LNCAP (cell line): ENCODE measurements at regions not wholly inside any gene's neighbourhood (a gene's known extent, or its start where the extent isn't known, plus 50 kb on each side); places are given as distances from the start of the nearest gene placed in this dataset.

ENCODE experiments used
- CTCF ChIP-seq: fragments of 450-650 bp; IDR thresholded peaks from 2 replicates; pipeline ENCODE4 v1.5.1; 2017; ENCODE audit warnings: mild to moderate bottlenecking

- TF ChIP-seq CTCF = no peak
Measured at GRCh38 chr6:169341706-169342105, 88.1 kb upstream of the THBS2 start.

GRCh38 chr6:169341065-169341464 is 87.4 kb upstream of the THBS2 start:
- no peak for TF ChIP-seq CTCF

- TF ChIP-seq CTCF = no peak
Measured at GRCh38 chr6:169340395-169340794, 86.7 kb upstream of the THBS2 start.

- no peak for TF ChIP-seq CTCF
Measured at GRCh38 chr6:169339731-169340309, 86.2 kb upstream of the THBS2 start.

- no peak for TF ChIP-seq CTCF
Measured at GRCh38 chr6:169339025-169339424, 85.4 kb upstream of the THBS2 start.

- TF ChIP-seq CTCF = no peak
Measured at GRCh38 chr6:169337886-169338445, 84.3 kb upstream of the THBS2 start.

GRCh38 chr6:169335301-169335700 is 81.7 kb upstream of the THBS2 start:
- no peak for TF ChIP-seq CTCF

GRCh38 chr6:169332250-169332649 is 78.6 kb upstream of the THBS2 start:
- TF ChIP-seq CTCF = no peak
